H1 (cell line): ENCODE measurements at regions not wholly inside any gene's neighbourhood (a gene's known extent, or its start where the extent isn't known, plus 50 kb on each side); places are given as distances from the start of the nearest gene placed in this dataset.

Source experiments
- CTCF ChIA-PET: fragments of 300-600 bp; sonication (Branson Sonifier 250); formaldehyde crosslinking; loops from one replicate; lab custom pipeline; 2021; ENCODE audit not compliant: partially characterized antibody; lab: Charles Lee
- POLR2A ChIA-PET: fragments of 300-600 bp; sonication (Branson Sonifier 250); formaldehyde crosslinking; loops from one replicate; lab custom pipeline; 2021; ENCODE audit warnings: inconsistent platforms; ENCODE audit not compliant: partially characterized antibody; lab: Charles Lee
- DNase-seq, 2 experiments: peaks; one replicate each; pipeline versions ENCODE4 v3.0.0 to v3.0.0-alpha.2; 2010 to 2022; ENCODE audit warnings: low spot score in 2 of 2, low read depth in 1 of 2, mixed read lengths in 1 of 2
- FAIRE-seq: peaks from 2 replicates; lab custom pipeline; 2011; peaks lifted over from hg19 to GRCh38; lab: Jason Lieb, UNC
- H2AFZ ChIP-seq: 2 replicates; pipeline ENCODE4 v1.8.1; 2012; ENCODE audit warnings: low read length, inconsistent platforms
- H2AK5ac ChIP-seq: 2 replicates; pipeline ENCODE4 v1.6.1; 2013; ENCODE audit warnings: low read depth, low read length
- H2BK120ac ChIP-seq: replicated peaks from 2 replicates; pipeline ENCODE3; 2013; ENCODE audit warnings: low read depth, low read length, inconsistent platforms
- H2BK12ac ChIP-seq: 2 replicates; pipeline ENCODE4 v1.6.1; 2013; ENCODE audit warnings: low read depth, low read length
- H2BK15ac ChIP-seq: 2 replicates; pipeline ENCODE4 v1.6.1; 2013; ENCODE audit warnings: low read length
- H2BK20ac ChIP-seq: 2 replicates; pipeline ENCODE4 v1.6.1; 2013; ENCODE audit warnings: low read length
- H2BK5ac ChIP-seq: 2 replicates; pipeline ENCODE4 v1.6.1; 2013; ENCODE audit warnings: low read depth, low read length
- H3K14ac ChIP-seq: 2 replicates; pipeline ENCODE4 v1.6.1; 2013; ENCODE audit warnings: inconsistent platforms; ENCODE audit not compliant: insufficient read length
- H3K18ac ChIP-seq: 2 replicates; pipeline ENCODE4 v1.6.1; 2013; ENCODE audit warnings: low read length; ENCODE audit errors: extremely low read depth
- H3K23ac ChIP-seq: 2 replicates; pipeline ENCODE4 v1.6.1; 2013; ENCODE audit warnings: inconsistent platforms; ENCODE audit not compliant: insufficient read length
- H3K23me2 ChIP-seq: 2 replicates; pipeline ENCODE4 v1.6.1; 2013; ENCODE audit warnings: low read depth, low read length
- H3K27ac ChIP-seq: 2 replicates; pipeline ENCODE4 v1.6.1; 2011; ENCODE audit warnings: low read depth, low read length, inconsistent platforms
- H3K27me3 ChIP-seq, 4 experiments: replicated peaks in 1 of 4; 1 replicate in 1 of 4; 2 replicates in 3 of 4; pipeline versions ENCODE4 v1.6.1 to v1.8.1; 2011 to 2013; ENCODE audit warnings: low read length in 3 of 4, mild to moderate bottlenecking in 3 of 4, inconsistent platforms in 2 of 4, mixed read lengths in 2 of 4, moderate library complexity in 1 of 4; ENCODE audit not compliant: control insufficient read depth in 3 of 4, insufficient read depth in 3 of 4; ENCODE audit errors: extremely low read depth in 1 of 4
- H3K36me3 ChIP-seq, 4 experiments: 2 replicates each; pipeline versions ENCODE4 v1.6.1 to v1.8.1; 2011 to 2013; ENCODE audit warnings: mild to moderate bottlenecking in 4 of 4, low read length in 3 of 4, moderate library complexity in 2 of 4, control low read depth in 1 of 4, inconsistent platforms in 1 of 4; ENCODE audit not compliant: insufficient read depth in 4 of 4, control insufficient read depth in 2 of 4
- H3K4ac ChIP-seq: replicated peaks from 2 replicates; pipeline ENCODE3; 2013; ENCODE audit warnings: low read length, low read depth, mixed read lengths, inconsistent platforms; ENCODE audit not compliant: insufficient read length
- H3K4me1 ChIP-seq, 4 experiments: replicated peaks in 1 of 4; 1 replicate in 1 of 4; 2 replicates in 3 of 4; pipeline versions ENCODE4 v1.6.1 to v1.8.1; 2011 to 2013; ENCODE audit warnings: low read length in 3 of 4, inconsistent platforms in 2 of 4, mixed read lengths in 1 of 4; ENCODE audit not compliant: insufficient read depth in 4 of 4, control insufficient read depth in 3 of 4
- H3K4me2 ChIP-seq, 2 experiments: 2 replicates each; pipeline versions ENCODE4 v1.6.1 to v1.8.1; 2011 to 2013; ENCODE audit warnings: low read depth in 2 of 2, low read length in 2 of 2, control low read depth in 1 of 2, inconsistent platforms in 1 of 2, mild to moderate bottlenecking in 1 of 2; ENCODE audit not compliant: insufficient read depth in 1 of 2
- H3K4me3 ChIP-seq, 4 experiments: fragments of 200-600, 300-600 bp in 1 of 4; sonication (generic), shearing (Covaris generic), sonication (Bioruptor Twin) in 1 of 4; 2 replicates each; pipeline versions ENCODE4 v1.5.1 to v1.8.1; 2011 to 2016; ENCODE audit warnings: low read length in 4 of 4, low read depth in 3 of 4, control low read depth in 2 of 4, inconsistent platforms in 2 of 4, mild to moderate bottlenecking in 2 of 4, mixed read lengths in 1 of 4, moderate library complexity in 1 of 4; ENCODE audit not compliant: insufficient read depth in 2 of 4; ENCODE audit errors: extremely low read depth in 1 of 4
- H3K56ac ChIP-seq: replicated peaks from 2 replicates; pipeline ENCODE3; 2013; ENCODE audit warnings: low read depth, mild to moderate bottlenecking, mixed read lengths, low read length, inconsistent platforms; ENCODE audit not compliant: insufficient read length
- H3K79me1 ChIP-seq: 2 replicates; pipeline ENCODE4 v1.6.1; 2013; ENCODE audit warnings: low read depth, low read length, control low read depth
- H3K79me2 ChIP-seq, 2 experiments: 2 replicates each; pipeline versions ENCODE4 v1.6.1 to v1.8.1; 2012 to 2013; ENCODE audit warnings: low read length in 2 of 2, mild to moderate bottlenecking in 2 of 2, inconsistent platforms in 1 of 2; ENCODE audit not compliant: insufficient read depth in 2 of 2, control insufficient read depth in 1 of 2
- H3K9ac ChIP-seq, 4 experiments: replicated peaks in 1 of 4; 1 replicate in 1 of 4; 2 replicates in 3 of 4; pipeline versions ENCODE4 v1.6.1 to v1.8.1; 2011 to 2013; ENCODE audit warnings: low read depth in 3 of 4, low read length in 3 of 4, control low read depth in 2 of 4, mild to moderate bottlenecking in 2 of 4, moderate library complexity in 2 of 4, inconsistent platforms in 1 of 4; ENCODE audit errors: extremely low read depth in 1 of 4
- H3K9me3 ChIP-seq, 2 experiments: 2 replicates each; pipeline versions ENCODE4 v1.6.1 to v1.8.1; 2012 to 2013; ENCODE audit warnings: mild to moderate bottlenecking in 2 of 2, moderate library complexity in 2 of 2, control low read depth in 1 of 2, inconsistent platforms in 1 of 2, low read depth in 1 of 2, low read length in 1 of 2, mixed read lengths in 1 of 2; ENCODE audit not compliant: insufficient read depth in 2 of 2
- H4K20me1 ChIP-seq, 2 experiments: replicated peaks in 1 of 2; 2 replicates each; pipeline versions ENCODE3 to v1.8.1; 2011 to 2013; ENCODE audit warnings: inconsistent platforms in 2 of 2, low read length in 2 of 2, mild to moderate bottlenecking in 1 of 2; ENCODE audit not compliant: insufficient read depth in 2 of 2, control insufficient read depth in 1 of 2
- H4K5ac ChIP-seq: 2 replicates; pipeline ENCODE4 v1.6.1; 2013; ENCODE audit warnings: low read length, low read depth, mixed read lengths, inconsistent platforms; ENCODE audit not compliant: insufficient read length
- H4K8ac ChIP-seq: 2 replicates; pipeline ENCODE4 v1.8.0; 2013; ENCODE audit warnings: mild to moderate bottlenecking, moderate library complexity, low read length, inconsistent platforms; ENCODE audit not compliant: insufficient read depth; ENCODE audit errors: extremely low read depth
- H4K91ac ChIP-seq: replicated peaks from 2 replicates; pipeline ENCODE3; 2013; ENCODE audit warnings: low read length, mixed read lengths, inconsistent platforms; ENCODE audit not compliant: insufficient read length
- CBX5 ChIP-seq: fragments of 300-800, 300-1000 bp; sonication (generic); IDR thresholded peaks from 2 replicates; pipeline ENCODE4 v1.7.1; 2016; ENCODE audit warnings: antibody characterized with exemption, low read length, low read depth
- GTF2F1 ChIP-seq: IDR thresholded peaks from 2 replicates; pipeline ENCODE4 v1.6.1; 2012; ENCODE audit warnings: low read depth, low read length, improper control_type of control experiment, borderline replicate concordance
- MAFK ChIP-seq: IDR thresholded peaks from 2 replicates; pipeline ENCODE4 v1.6.1; 2012; ENCODE audit warnings: low read depth, mild to moderate bottlenecking, improper control_type of control experiment, low read length
- NRF1 ChIP-seq: IDR thresholded peaks from 2 replicates; pipeline ENCODE4 v1.6.1; 2011; ENCODE audit warnings: mild to moderate bottlenecking, low read depth, low read length, improper control_type of control experiment
- POLR2AphosphoS5 ChIP-seq: IDR thresholded peaks from 2 replicates; pipeline ENCODE4 v1.6.1; 2011; ENCODE audit warnings: low read depth, low read length
- TAF1 ChIP-seq: IDR thresholded peaks from 2 replicates; pipeline ENCODE4 v1.6.1; 2011; ENCODE audit warnings: mild to moderate bottlenecking, low read depth, low read length
- YY1 ChIP-seq: IDR thresholded peaks from 2 replicates; pipeline ENCODE4 v1.6.1; 2011; ENCODE audit warnings: low read depth, mild to moderate bottlenecking, low read length
- TF ChIP-seq, protein P1 (sequence below): IDR thresholded peaks from 2 replicates; pipeline ENCODE4 v1.6.1; 2012; ENCODE audit warnings: inconsistent platforms

- no peak overlapping the region for H3K27ac ChIP-seq
- H3K79me1 ChIP-seq = no peaks in the 10 kb centered on the region
- no peaks in the 10 kb centered on the region for H3K36me3 ChIP-seq
- no peaks in the 10 kb centered on the region for H4K20me1 ChIP-seq
- H3K23me2 ChIP-seq = no peaks in the 10 kb centered on the region
- H3K4me1 ChIP-seq = no peaks in the 10 kb centered on the region
- no peak overlapping the region for H2AFZ ChIP-seq
- no peak overlapping the region for H3K23ac ChIP-seq
- no peak overlapping the region for H2BK5ac ChIP-seq
- no peaks in the 10 kb centered on the region for H3K27me3 ChIP-seq
- no peak overlapping the region for H3K4me3 ChIP-seq
- H3K9me3 ChIP-seq = no peaks in the 10 kb centered on the region
- no peak overlapping the region for H3K56ac ChIP-seq
- no peak overlapping the region for H4K8ac ChIP-seq
- no peak overlapping the region for H4K5ac ChIP-seq
- H4K91ac ChIP-seq = no peak overlapping the region
- no peak overlapping the region for H2BK12ac ChIP-seq
- DNase-seq (no peak), FAIRE-seq (no peak)
- TF ChIP-seq CBX5 = no peak
- TF ChIP-seq TAF1 = no peak
- no peak for TF ChIP-seq GTF2F1
- TF ChIP-seq, protein P1, sequence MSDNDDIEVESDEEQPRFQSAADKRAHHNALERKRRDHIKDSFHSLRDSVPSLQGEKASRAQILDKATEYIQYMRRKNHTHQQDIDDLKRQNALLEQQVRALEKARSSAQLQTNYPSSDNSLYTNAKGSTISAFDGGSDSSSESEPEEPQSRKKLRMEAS = no peak
- no peak for TF ChIP-seq NRF1
- no peak for TF ChIP-seq MAFK
- TF ChIP-seq POLR2AphosphoS5 = no peak
- TF ChIP-seq YY1 = no peak
- no peak overlapping the region for H3K4me2 ChIP-seq
- no peak overlapping the region for H3K18ac ChIP-seq
- H2BK15ac ChIP-seq = no peak overlapping the region
- H3K9ac ChIP-seq = no peak overlapping the region
- H2BK20ac ChIP-seq = no peak overlapping the region
- H3K14ac ChIP-seq = no peak overlapping the region
- H3K79me2 ChIP-seq = no peaks in the 10 kb centered on the region
- H2BK120ac ChIP-seq = no peak overlapping the region
- ChIA-PET POLR2A (no interaction called here), CTCF (interaction anchor here (0.9 kb wide), 1 partner anchor 1013 kb away, joined by 3 read pairs; no protein-coding TSS in a partner anchor)
- H3K4ac ChIP-seq = no peak overlapping the region
- no peak overlapping the region for H2AK5ac ChIP-seq
Observed at GRCh38 chr5:118468085-118468484, 520.3 kb downstream of the DTWD2 start.
